CD4-positive, alpha-beta T cell (primary cell): ENCODE measurements at regions not wholly inside any gene's neighbourhood (a gene's known extent, or its start where the extent isn't known, plus 50 kb on each side); places are given as distances from the start of the nearest gene placed in this dataset.

Source experiments
- ATAC-seq: fragments of 200-7000 bp; cut with Tn5 transposase; one replicate; pipeline ENCODE4 v1.10.0; 2022; ENCODE audit warnings: mild to moderate bottlenecking; ENCODE audit not compliant: poor library complexity
- CTCF ChIA-PET: fragments of 350-600 bp; sonication (Branson Sonifier 250); formaldehyde crosslinking; loops from one replicate; lab custom pipeline; 2021; ENCODE audit warnings: antibody characterized with exemption, inconsistent platforms; lab: Charles Lee
- POLR2A ChIA-PET: fragments of 350-600 bp; sonication (Branson Sonifier 250); formaldehyde crosslinking; loops from one replicate; lab custom pipeline; 2021; ENCODE audit warnings: antibody characterized with exemption, inconsistent platforms; lab: Charles Lee
- DNase-seq, 14 experiments: peaks; one replicate each; pipeline ENCODE4 v3.0.0-alpha.2; 2013 to 2020; ENCODE audit warnings: mixed read lengths in 2 of 14
- H3K27ac ChIP-seq, 2 donors: one replicate each; pipeline versions ENCODE4 v1.5.1 to v1.7.0; 2013; ENCODE audit warnings: low read length in 2 of 2, low read depth in 1 of 2, mild to moderate bottlenecking in 1 of 2
- H3K27me3 ChIP-seq, 2 experiments: 1 replicate in 1 of 2; 2 replicates in 1 of 2; pipeline versions ENCODE4 v1.6.1 to v1.7.0; 2013; ENCODE audit warnings: low read length in 2 of 2, control low read depth in 1 of 2, mild to moderate bottlenecking in 1 of 2, moderate library complexity in 1 of 2; ENCODE audit not compliant: insufficient read depth in 2 of 2, control insufficient read depth in 1 of 2
- H3K36me3 ChIP-seq: one replicate; pipeline ENCODE4 v1.6.1; 2013; ENCODE audit warnings: low read length, control low read depth; ENCODE audit not compliant: insufficient read depth
- H3K4me1 ChIP-seq: one replicate; pipeline ENCODE4 v1.6.1; 2013; ENCODE audit warnings: low read length, control low read depth; ENCODE audit not compliant: insufficient read depth
- H3K4me3 ChIP-seq: one replicate; pipeline ENCODE4 v1.5.1; 2013; ENCODE audit warnings: mild to moderate bottlenecking, low read length, moderate library complexity
- H3K9me3 ChIP-seq, 2 experiments: 1 replicate in 1 of 2; 2 replicates in 1 of 2; pipeline versions ENCODE4 v1.6.1 to v1.7.0; 2013; ENCODE audit warnings: low read length in 2 of 2, mild to moderate bottlenecking in 2 of 2, control low read depth in 1 of 2, moderate library complexity in 1 of 2; ENCODE audit not compliant: control insufficient read depth in 1 of 2, insufficient read depth in 1 of 2
- H3K27ac Mint-ChIP-seq: one replicate; pipeline ENCODE4 v1.8.0; 2020; ENCODE audit warnings: mixed read lengths
- H3K27me3 Mint-ChIP-seq: one replicate; pipeline ENCODE4 v1.8.0; 2021; ENCODE audit warnings: mixed read lengths
- H3K36me3 Mint-ChIP-seq: one replicate; pipeline ENCODE4 v1.8.0; 2021; ENCODE audit warnings: low read depth, mixed read lengths
- H3K4me1 Mint-ChIP-seq: one replicate; pipeline ENCODE4 v1.8.0; 2021; ENCODE audit warnings: low read depth, mixed read lengths
- H3K4me3 Mint-ChIP-seq: one replicate; pipeline ENCODE4 v1.8.0; 2020; ENCODE audit warnings: mild to moderate bottlenecking, mixed read lengths
- H3K9me3 Mint-ChIP-seq: one replicate; pipeline ENCODE4 v1.8.0; 2020; ENCODE audit warnings: mixed read lengths
- CTCF ChIP-seq: fragments of 200-600 bp; IDR thresholded peaks from one replicate; pipeline ENCODE4 v1.8.0; 2022; ENCODE audit warnings: antibody characterized with exemption, mild to moderate bottlenecking
- intact Hi-C, 2 experiments: fragments of 100-400 bp; cut with DNase I in 1 of 2; cut with micrococcal nuclease in 1 of 2; formaldehyde crosslinking; loops; one replicate each; pipeline versions ENCODE4 v1.15.1 to v1.9.0; 2023 to 2025; cut with DNase I, micrococcal nuclease

GRCh38 chr4:136748773-136749172 is 783.5 kb downstream of the PCDH18 start:
- DNase-seq (no peak), ATAC-seq (no peak)
- H3K4me1 Mint-ChIP-seq: no peaks in the 10 kb centered on the region
- H3K27me3 ChIP-seq: no peaks in the 10 kb centered on the region
- H3K9me3 ChIP-seq: no peaks in the 10 kb centered on the region
- no peak overlapping the region for H3K4me3 Mint-ChIP-seq
- intact Hi-C loops: no loop called here
- H3K27ac ChIP-seq: no peak overlapping the region
- H3K27me3 Mint-ChIP-seq: no peaks in the 10 kb centered on the region
- peaks cover 7% of the 10 kb centered on the region for H3K9me3 Mint-ChIP-seq
- H3K36me3 ChIP-seq: no peaks in the 10 kb centered on the region
- CTCF ChIA-PET: no interaction called here
- H3K36me3 Mint-ChIP-seq: no peaks in the 10 kb centered on the region
- TF ChIP-seq CTCF: no peak
- POLR2A ChIA-PET: no interaction called here
- H3K27ac Mint-ChIP-seq: no peak overlapping the region
- H3K4me1 ChIP-seq: no peaks in the 10 kb centered on the region
- no peak overlapping the region for H3K4me3 ChIP-seq

- ChIA-PET CTCF (no interaction called here), POLR2A (no interaction called here)
- Mint-ChIP-seq H3K27me3 (no peaks in the 10 kb centered on the region), H3K9me3 (peaks cover 7% of the 10 kb centered on the region), H3K27ac (no peak overlapping the region), H3K4me3 (no peak overlapping the region), H3K4me1 (no peaks in the 10 kb centered on the region), H3K36me3 (no peaks in the 10 kb centered on the region)
- TF ChIP-seq CTCF: no peak
- ATAC-seq (no peak), DNase-seq (no peak)
- H3K4me3 ChIP-seq: no peak overlapping the region
- intact Hi-C loops: no loop called here
- no peaks in the 10 kb centered on the region for H3K36me3 ChIP-seq
- H3K9me3 ChIP-seq: no peaks in the 10 kb centered on the region
- no peaks in the 10 kb centered on the region for H3K27me3 ChIP-seq
- no peaks in the 10 kb centered on the region for H3K4me1 ChIP-seq
- H3K27ac ChIP-seq: no peak overlapping the region
Measured at GRCh38 chr4:136748165-136748564, 784.1 kb downstream of the PCDH18 start.

GRCh38 chr4:136743238-136743637 is 789.1 kb downstream of the PCDH18 start:
- Histone ChIP-seq H3K36me3 (no peaks in the 10 kb centered on the region), H3K9me3 (no peaks in the 10 kb centered on the region), H3K27ac (no peak overlapping the region), H3K4me1 (no peaks in the 10 kb centered on the region), H3K27me3 (no peaks in the 10 kb centered on the region), H3K4me3 (no peak overlapping the region)
- Mint-ChIP-seq H3K27ac (no peak overlapping the region), H3K4me1 (no peaks in the 10 kb centered on the region), H3K4me3 (no peak overlapping the region), H3K36me3 (no peaks in the 10 kb centered on the region), H3K9me3 (peaks cover 9% of the 10 kb centered on the region), H3K27me3 (no peaks in the 10 kb centered on the region)
- POLR2A ChIA-PET: no interaction called here
- CTCF ChIA-PET: no interaction called here
- intact Hi-C loops: no loop called here
- no peak for DNase-seq
- no peak for ATAC-seq
- TF ChIP-seq CTCF: no peak
